ENCODE measurements at regions not wholly inside any gene's neighbourhood (a gene's known extent, or its start where the extent isn't known, plus 50 kb on each side); places are given as distances from the start of the nearest gene placed in this dataset.

- DNase-seq (ENCODE audit: low read depth) = no peak
- no peak overlapping the region for H3K4me3 ChIP-seq (ENCODE audit: low read depth, low read length)
- TF ChIP-seq CTCF (IDR thresholded peaks at IDR 0.05; ENCODE audit: insufficient read depth, low read length) = no peak
These were observed 76.5 kb upstream of the OLFM1 start for GRCh38 chr9:135010921-135011320.

GRCh38 chr9:135012166-135012565 lies 75.3 kb upstream of the OLFM1 start:
- DNase-seq (ENCODE audit: low read depth) = no peak
- no peak overlapping the region for H3K4me3 ChIP-seq (ENCODE audit: low read depth, low read length)
- TF ChIP-seq CTCF (IDR thresholded peaks at IDR 0.05; ENCODE audit: insufficient read depth, low read length) = no peak

- DNase-seq (ENCODE audit: low read depth) = no peak
- no peak overlapping the region for H3K4me3 ChIP-seq (ENCODE audit: low read depth, low read length)
- no peak for TF ChIP-seq CTCF (IDR thresholded peaks at IDR 0.05; ENCODE audit: insufficient read depth, low read length)
These were observed 73.0 kb upstream of the OLFM1 start for GRCh38 chr9:135014311-135015010.

GRCh38 chr9:135015096-135015495 lies 72.4 kb upstream of the OLFM1 start:
- H3K4me3 ChIP-seq (ENCODE audit: low read depth, low read length) = no peak overlapping the region
- no peak for TF ChIP-seq CTCF (IDR thresholded peaks at IDR 0.05; ENCODE audit: insufficient read depth, low read length)
- DNase-seq (ENCODE audit: low read depth) = no peak

- DNase-seq (ENCODE audit: low read depth) = no peak
- TF ChIP-seq CTCF (IDR thresholded peaks at IDR 0.05; ENCODE audit: insufficient read depth, low read length) = no peak
- no peak overlapping the region for H3K4me3 ChIP-seq (ENCODE audit: low read depth, low read length)
These were observed 71.9 kb upstream of the OLFM1 start for GRCh38 chr9:135015565-135015964.

- no peak for TF ChIP-seq CTCF (IDR thresholded peaks at IDR 0.05; ENCODE audit: insufficient read depth, low read length)
- no peak overlapping the region for H3K4me3 ChIP-seq (ENCODE audit: low read depth, low read length)
- no peak for DNase-seq (ENCODE audit: low read depth)
These were observed 71.3 kb upstream of the OLFM1 start for GRCh38 chr9:135016037-135016640.

All from fibroblast of the aortic adventitia (primary cell).